HL-60 (cell line): ENCODE measurements at regions not wholly inside any gene's neighbourhood (a gene's known extent, or its start where the extent isn't known, plus 50 kb on each side); places are given as distances from the start of the nearest gene placed in this dataset.

ENCODE experiments used
- DNase-seq, 2 experiments: peaks; one replicate each; pipeline ENCODE4 v3.0.0-alpha.2; 2010 to 2020; ENCODE audit warnings: low read depth in 1 of 2, low spot score in 1 of 2
- H3K27ac ChIP-seq: fragments of 250-450 bp; sonication (Bioruptor Pico); replicated peaks from 2 replicates; pipeline ENCODE4 v1.5.1; 2020; ENCODE audit warnings: mild to moderate bottlenecking, moderate library complexity
- H3K27me3 ChIP-seq: fragments of 250-450 bp; sonication (Bioruptor Pico); 2 replicates; pipeline ENCODE4 v1.5.1; 2021; ENCODE audit warnings: mild to moderate bottlenecking, moderate library complexity; ENCODE audit not compliant: insufficient read depth, poor library complexity, severe bottlenecking
- H3K4me3 ChIP-seq: replicated peaks from 2 replicates; pipeline ENCODE4 v1.5.1; 2011; ENCODE audit warnings: mild to moderate bottlenecking, control low read depth, low read length; ENCODE audit not compliant: insufficient read depth
- GABPA ChIP-seq: IDR thresholded peaks from 2 replicates; pipeline ENCODE4 v1.6.1; 2012; ENCODE audit warnings: low read depth
- POLR2AphosphoS5 ChIP-seq: IDR thresholded peaks from 2 replicates; pipeline ENCODE4 v1.6.1; 2012; ENCODE audit warnings: low read depth
- SPI1 ChIP-seq: IDR thresholded peaks from 2 replicates; pipeline ENCODE4 v1.6.1; 2012; ENCODE audit warnings: low read depth, mild to moderate bottlenecking, borderline replicate concordance
- TF ChIP-seq, protein P1 (sequence below): IDR thresholded peaks from one replicate; pipeline ENCODE4 v1.5.1; 2011; ENCODE audit warnings: low read length, control low read depth, inconsistent platforms; ENCODE audit not compliant: insufficient read depth
- TF ChIP-seq, protein P2 (sequence below): IDR thresholded peaks from 2 replicates; pipeline ENCODE4 v1.6.1; 2012; ENCODE audit warnings: low read depth; ENCODE audit not compliant: insufficient replicate concordance

DNA sequence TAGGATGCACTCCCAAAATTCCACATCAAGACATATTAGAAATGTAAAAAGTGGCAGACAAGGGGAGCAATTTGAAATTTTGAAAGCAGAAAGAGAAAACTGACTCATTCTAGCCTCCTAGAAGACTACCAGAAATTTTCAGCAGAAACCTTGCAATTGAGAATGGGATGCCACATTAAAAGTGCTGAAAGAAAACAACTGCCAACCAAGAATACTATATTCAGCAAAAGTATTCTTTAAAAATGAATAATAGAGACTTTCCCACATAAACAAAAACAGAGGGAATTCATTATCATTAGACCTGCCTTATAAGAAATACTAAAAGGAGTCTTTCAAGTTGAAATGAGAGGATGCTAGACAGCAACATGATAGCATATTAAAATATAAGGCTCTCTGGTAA, 78.3 kb upstream of the HTR2A start:
- TF ChIP-seq GABPA: no peak
- TF ChIP-seq POLR2AphosphoS5: no peak
- TF ChIP-seq, protein P1, sequence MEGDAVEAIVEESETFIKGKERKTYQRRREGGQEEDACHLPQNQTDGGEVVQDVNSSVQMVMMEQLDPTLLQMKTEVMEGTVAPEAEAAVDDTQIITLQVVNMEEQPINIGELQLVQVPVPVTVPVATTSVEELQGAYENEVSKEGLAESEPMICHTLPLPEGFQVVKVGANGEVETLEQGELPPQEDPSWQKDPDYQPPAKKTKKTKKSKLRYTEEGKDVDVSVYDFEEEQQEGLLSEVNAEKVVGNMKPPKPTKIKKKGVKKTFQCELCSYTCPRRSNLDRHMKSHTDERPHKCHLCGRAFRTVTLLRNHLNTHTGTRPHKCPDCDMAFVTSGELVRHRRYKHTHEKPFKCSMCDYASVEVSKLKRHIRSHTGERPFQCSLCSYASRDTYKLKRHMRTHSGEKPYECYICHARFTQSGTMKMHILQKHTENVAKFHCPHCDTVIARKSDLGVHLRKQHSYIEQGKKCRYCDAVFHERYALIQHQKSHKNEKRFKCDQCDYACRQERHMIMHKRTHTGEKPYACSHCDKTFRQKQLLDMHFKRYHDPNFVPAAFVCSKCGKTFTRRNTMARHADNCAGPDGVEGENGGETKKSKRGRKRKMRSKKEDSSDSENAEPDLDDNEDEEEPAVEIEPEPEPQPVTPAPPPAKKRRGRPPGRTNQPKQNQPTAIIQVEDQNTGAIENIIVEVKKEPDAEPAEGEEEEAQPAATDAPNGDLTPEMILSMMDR: no peak
- no peak for TF ChIP-seq SPI1
- TF ChIP-seq, protein P2, sequence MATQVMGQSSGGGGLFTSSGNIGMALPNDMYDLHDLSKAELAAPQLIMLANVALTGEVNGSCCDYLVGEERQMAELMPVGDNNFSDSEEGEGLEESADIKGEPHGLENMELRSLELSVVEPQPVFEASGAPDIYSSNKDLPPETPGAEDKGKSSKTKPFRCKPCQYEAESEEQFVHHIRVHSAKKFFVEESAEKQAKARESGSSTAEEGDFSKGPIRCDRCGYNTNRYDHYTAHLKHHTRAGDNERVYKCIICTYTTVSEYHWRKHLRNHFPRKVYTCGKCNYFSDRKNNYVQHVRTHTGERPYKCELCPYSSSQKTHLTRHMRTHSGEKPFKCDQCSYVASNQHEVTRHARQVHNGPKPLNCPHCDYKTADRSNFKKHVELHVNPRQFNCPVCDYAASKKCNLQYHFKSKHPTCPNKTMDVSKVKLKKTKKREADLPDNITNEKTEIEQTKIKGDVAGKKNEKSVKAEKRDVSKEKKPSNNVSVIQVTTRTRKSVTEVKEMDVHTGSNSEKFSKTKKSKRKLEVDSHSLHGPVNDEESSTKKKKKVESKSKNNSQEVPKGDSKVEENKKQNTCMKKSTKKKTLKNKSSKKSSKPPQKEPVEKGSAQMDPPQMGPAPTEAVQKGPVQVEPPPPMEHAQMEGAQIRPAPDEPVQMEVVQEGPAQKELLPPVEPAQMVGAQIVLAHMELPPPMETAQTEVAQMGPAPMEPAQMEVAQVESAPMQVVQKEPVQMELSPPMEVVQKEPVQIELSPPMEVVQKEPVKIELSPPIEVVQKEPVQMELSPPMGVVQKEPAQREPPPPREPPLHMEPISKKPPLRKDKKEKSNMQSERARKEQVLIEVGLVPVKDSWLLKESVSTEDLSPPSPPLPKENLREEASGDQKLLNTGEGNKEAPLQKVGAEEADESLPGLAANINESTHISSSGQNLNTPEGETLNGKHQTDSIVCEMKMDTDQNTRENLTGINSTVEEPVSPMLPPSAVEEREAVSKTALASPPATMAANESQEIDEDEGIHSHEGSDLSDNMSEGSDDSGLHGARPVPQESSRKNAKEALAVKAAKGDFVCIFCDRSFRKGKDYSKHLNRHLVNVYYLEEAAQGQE: no peak
- H3K27ac ChIP-seq: no peak overlapping the region
- H3K27me3 ChIP-seq: no peaks in the 10 kb centered on the region
- no peak overlapping the region for H3K4me3 ChIP-seq
- DNase-seq: no peak

DNA sequence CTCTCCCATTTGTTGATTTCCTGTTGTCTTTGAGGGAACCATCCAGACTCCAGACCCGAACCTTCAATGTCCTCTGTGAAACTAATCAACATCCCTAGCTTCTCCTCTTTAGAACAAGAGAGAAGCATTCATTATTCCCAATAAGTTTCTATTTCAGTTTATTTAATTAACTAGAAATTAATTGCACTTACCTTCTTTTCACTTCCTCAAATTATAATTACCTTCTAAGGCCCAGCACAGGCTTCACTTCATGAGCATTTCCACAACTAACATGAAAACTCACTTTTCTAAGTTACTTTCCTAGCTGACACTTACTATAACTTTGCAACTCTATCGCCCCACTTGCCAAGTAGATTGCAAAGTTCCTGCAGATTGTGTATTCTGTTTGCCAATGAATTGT, 71.6 kb upstream of the HTR2A start:
- Histone ChIP-seq H3K27me3 (no peaks in the 10 kb centered on the region), H3K27ac (no peak overlapping the region), H3K4me3 (no peak overlapping the region)
- no peak for DNase-seq
- TF ChIP-seq POLR2AphosphoS5: no peak
- no peak for TF ChIP-seq GABPA
- TF ChIP-seq, protein P2: no peak
- no peak for TF ChIP-seq SPI1
- TF ChIP-seq, protein P1: no peak

DNA sequence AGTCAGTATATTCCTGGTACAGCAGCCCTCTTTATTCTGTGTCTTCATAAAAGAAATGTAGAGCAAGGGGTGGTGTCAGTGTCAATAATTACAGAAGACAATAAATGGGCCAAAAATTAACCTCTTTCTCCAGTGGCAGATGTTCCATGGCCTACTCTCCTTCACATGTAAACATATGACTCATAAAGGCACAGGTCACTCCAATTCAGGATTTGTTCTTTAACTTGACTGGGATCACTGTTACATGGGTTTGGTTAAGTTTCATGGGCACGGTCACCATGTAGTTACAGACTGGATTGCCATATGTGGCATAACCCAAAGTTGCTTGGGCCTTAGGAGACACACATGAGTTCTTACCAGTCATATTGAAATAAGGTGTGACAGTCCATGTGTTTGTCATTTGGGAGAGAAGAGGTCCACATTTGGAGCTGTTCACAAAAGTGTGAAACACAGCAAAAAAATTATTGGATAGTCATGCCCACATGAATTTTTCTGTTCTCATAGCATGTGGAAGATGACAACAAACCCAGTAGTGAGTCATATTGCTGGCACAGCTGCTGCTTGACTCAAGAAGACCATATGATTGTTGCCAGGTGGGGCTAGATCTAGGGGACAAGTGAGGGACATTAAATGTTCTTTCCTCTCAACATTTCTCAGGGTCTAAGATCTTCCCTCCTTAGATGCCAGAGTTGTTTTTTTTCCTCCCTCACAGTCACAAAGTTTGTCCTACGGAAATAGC, 68.1 kb upstream of the HTR2A start:
- Histone ChIP-seq H3K27me3 (no peaks in the 10 kb centered on the region), H3K4me3 (no peak overlapping the region), H3K27ac (no peak overlapping the region)
- TF ChIP-seq, protein P2: no peak
- TF ChIP-seq POLR2AphosphoS5 (no peak), SPI1 (no peak), GABPA (no peak)
- TF ChIP-seq, protein P1: no peak
- no peak for DNase-seq
